ENCODE measurements at regions not wholly inside any gene's neighbourhood (a gene's known extent, or its start where the extent isn't known, plus 50 kb on each side); places are given as distances from the start of the nearest gene placed in this dataset.
A peak's percentile ranks its signal among the peaks of the same experiment; 100 is the strongest.

DNA sequence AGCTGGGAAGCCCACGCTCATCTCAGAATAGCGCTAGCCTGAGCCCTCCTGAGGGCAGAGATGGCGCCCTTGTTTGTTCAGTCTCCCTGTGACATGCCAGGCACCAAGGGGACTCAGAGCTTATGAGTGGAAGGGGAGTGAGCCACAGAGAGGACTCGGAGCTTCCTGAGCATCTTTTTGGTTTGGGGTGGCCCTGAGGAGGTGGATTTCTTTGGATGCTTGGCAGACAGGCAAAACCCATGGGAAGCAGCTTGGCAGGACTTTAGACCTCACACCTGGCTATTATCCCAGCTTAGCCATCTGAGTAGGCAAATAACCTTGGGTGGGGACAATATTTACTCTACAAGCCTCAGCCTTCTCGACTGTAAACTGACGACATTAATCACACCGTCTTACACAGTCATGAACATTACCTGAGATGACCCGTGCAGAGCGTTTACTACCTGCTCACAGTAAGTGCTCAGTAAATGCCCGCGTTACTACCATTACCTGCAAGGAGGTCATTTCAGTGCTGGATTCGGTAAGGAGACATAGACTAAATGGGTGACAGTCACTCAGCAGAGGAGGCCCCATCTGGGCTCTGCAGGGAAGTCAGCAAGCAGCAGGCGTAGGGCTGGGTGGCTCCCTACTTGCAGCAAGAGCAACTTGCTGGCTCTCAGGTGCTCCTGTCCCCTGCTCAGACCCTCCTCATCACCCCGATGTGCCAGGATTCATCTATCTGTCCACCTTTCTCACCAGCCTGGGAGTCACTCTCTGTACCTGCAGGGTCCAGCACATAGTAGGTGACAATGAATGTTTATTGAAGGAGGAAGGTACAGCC lies 54.9 kb downstream of the KLHDC7A start:
- no peak overlapping the region for H3K4me3 ChIP-seq (ENCODE audit: insufficient read depth, low read length)
- no peaks in the 10 kb centered on the region for H3K27me3 ChIP-seq (ENCODE audit: insufficient read depth, low read length)
- no peaks in the 10 kb centered on the region for H4K20me1 ChIP-seq (ENCODE audit: insufficient read depth, low read length)
- no peak overlapping the region for H3K4me2 ChIP-seq (ENCODE audit: insufficient read depth, low read length)
- H3K27ac ChIP-seq (ENCODE audit: low read depth, low read length): no peak overlapping the region
- TF ChIP-seq CTCF (IDR thresholded peaks at IDR 0.05; ENCODE audit: extremely low read depth, low read depth, low read length): no peak
- H3K79me2 ChIP-seq (ENCODE audit: insufficient read depth, low read length): no peaks in the 10 kb centered on the region
- no peaks in the 10 kb centered on the region for H3K36me3 ChIP-seq (ENCODE audit: insufficient read depth, low read length)
- H2AFZ ChIP-seq (ENCODE audit: low read length): no peak overlapping the region
- H3K4me1 ChIP-seq (ENCODE audit: insufficient read depth, low read length): no peaks in the 10 kb centered on the region
- H3K9me3 ChIP-seq (ENCODE audit: low read depth, low read length): no peaks in the 10 kb centered on the region
- DNase-seq (ENCODE audit: insufficient read length, low spot score, missing footprints): no peak

DNA sequence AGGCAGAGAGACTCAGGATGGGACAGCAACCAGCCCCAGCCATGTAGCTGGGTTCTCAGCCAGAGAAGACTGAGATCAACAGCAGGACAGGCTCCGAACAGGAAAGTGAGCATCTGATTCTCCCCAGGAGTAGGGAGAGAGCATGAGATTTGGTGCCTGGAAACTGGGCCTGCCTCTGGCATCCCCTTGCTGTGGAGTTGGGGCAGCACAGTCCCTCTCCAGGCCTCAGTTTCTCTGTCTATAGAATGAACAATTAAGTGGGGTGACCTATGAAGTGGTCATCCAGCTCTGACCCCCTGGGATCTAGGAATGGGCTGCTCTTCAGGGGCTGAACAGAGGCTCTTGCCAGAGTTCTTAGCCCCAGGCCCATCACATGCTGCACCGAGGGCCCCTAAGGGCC lies 55.6 kb downstream of the KLHDC7A start:
- H4K20me1 ChIP-seq (ENCODE audit: insufficient read depth, low read length): no peaks in the 10 kb centered on the region
- no peaks in the 10 kb centered on the region for H3K79me2 ChIP-seq (ENCODE audit: insufficient read depth, low read length)
- no peaks in the 10 kb centered on the region for H3K9me3 ChIP-seq (ENCODE audit: low read depth, low read length)
- H3K27ac ChIP-seq (ENCODE audit: low read depth, low read length): no peak overlapping the region
- no peaks in the 10 kb centered on the region for H3K36me3 ChIP-seq (ENCODE audit: insufficient read depth, low read length)
- H3K4me3 ChIP-seq (ENCODE audit: insufficient read depth, low read length): no peak overlapping the region
- H3K4me1 ChIP-seq (ENCODE audit: insufficient read depth, low read length): no peaks in the 10 kb centered on the region
- TF ChIP-seq CTCF (IDR thresholded peaks at IDR 0.05; ENCODE audit: extremely low read depth, low read depth, low read length): no peak
- no peak overlapping the region for H2AFZ ChIP-seq (ENCODE audit: low read length)
- DNase-seq (ENCODE audit: insufficient read length, low spot score, missing footprints): no peak
- H3K4me2 ChIP-seq (ENCODE audit: insufficient read depth, low read length): no peak overlapping the region
- no peaks in the 10 kb centered on the region for H3K27me3 ChIP-seq (ENCODE audit: insufficient read depth, low read length)

- Histone ChIP-seq H3K27me3 (ENCODE audit: insufficient read depth, low read length) (no peaks in the 10 kb centered on the region), H3K9me3 (ENCODE audit: low read depth, low read length) (no peaks in the 10 kb centered on the region), H3K79me2 (ENCODE audit: insufficient read depth, low read length) (no peaks in the 10 kb centered on the region), H3K4me2 (ENCODE audit: insufficient read depth, low read length) (no peak overlapping the region), H3K4me3 (ENCODE audit: insufficient read depth, low read length) (no peak overlapping the region), H3K4me1 (ENCODE audit: insufficient read depth, low read length) (no peaks in the 10 kb centered on the region), H3K36me3 (ENCODE audit: insufficient read depth, low read length) (no peaks in the 10 kb centered on the region), H3K27ac (ENCODE audit: low read depth, low read length) (no peak overlapping the region), H4K20me1 (ENCODE audit: insufficient read depth, low read length) (no peaks in the 10 kb centered on the region), H2AFZ (ENCODE audit: low read length) (no peak overlapping the region)
- TF ChIP-seq CTCF (IDR thresholded peaks at IDR 0.05; ENCODE audit: extremely low read depth, low read depth, low read length): no peak
- no peak for DNase-seq (ENCODE audit: insufficient read length, low spot score, missing footprints)
Measured at GRCh38 chr1:18536915-18537314, 56.2 kb downstream of the KLHDC7A start.

- DNase-seq (ENCODE audit: insufficient read length, low spot score, missing footprints): peak; percentile 63
- TF ChIP-seq CTCF (IDR thresholded peaks at IDR 0.05; ENCODE audit: extremely low read depth, low read depth, low read length): no peak
- no peaks in the 10 kb centered on the region for H4K20me1 ChIP-seq (ENCODE audit: insufficient read depth, low read length)
- H3K79me2 ChIP-seq (ENCODE audit: insufficient read depth, low read length): no peaks in the 10 kb centered on the region
- no peak overlapping the region for H3K4me2 ChIP-seq (ENCODE audit: insufficient read depth, low read length)
- H3K36me3 ChIP-seq (ENCODE audit: insufficient read depth, low read length): no peaks in the 10 kb centered on the region
- H2AFZ ChIP-seq (ENCODE audit: low read length): no peak overlapping the region
- no peak overlapping the region for H3K27ac ChIP-seq (ENCODE audit: low read depth, low read length)
- no peaks in the 10 kb centered on the region for H3K27me3 ChIP-seq (ENCODE audit: insufficient read depth, low read length)
- H3K4me1 ChIP-seq (ENCODE audit: insufficient read depth, low read length): no peaks in the 10 kb centered on the region
- no peaks in the 10 kb centered on the region for H3K9me3 ChIP-seq (ENCODE audit: low read depth, low read length)
- no peak overlapping the region for H3K4me3 ChIP-seq (ENCODE audit: insufficient read depth, low read length)
Measured at GRCh38 chr1:18537386-18538306, 56.9 kb downstream of the KLHDC7A start.
